Neural progenitor cell (in vitro differentiated cells): ENCODE measurements at regions not wholly inside any gene's neighbourhood (a gene's known extent, or its start where the extent isn't known, plus 50 kb on each side); places are given as distances from the start of the nearest gene placed in this dataset.

Experiments used
- EZH2phosphoT487 ChIP-seq: fragments of 200-600 bp; sonication (generic); IDR thresholded peaks from 2 replicates; pipeline ENCODE4 v1.6.1; 2017; ENCODE audit warnings: antibody characterized with exemption
- TF ChIP-seq, protein P1 (sequence below): fragments of 200-600 bp; sonication (generic); IDR thresholded peaks from 2 replicates; pipeline ENCODE4 v1.5.1; 2017; ENCODE audit warnings: antibody characterized with exemption, mild to moderate bottlenecking

- TF ChIP-seq, protein P1, sequence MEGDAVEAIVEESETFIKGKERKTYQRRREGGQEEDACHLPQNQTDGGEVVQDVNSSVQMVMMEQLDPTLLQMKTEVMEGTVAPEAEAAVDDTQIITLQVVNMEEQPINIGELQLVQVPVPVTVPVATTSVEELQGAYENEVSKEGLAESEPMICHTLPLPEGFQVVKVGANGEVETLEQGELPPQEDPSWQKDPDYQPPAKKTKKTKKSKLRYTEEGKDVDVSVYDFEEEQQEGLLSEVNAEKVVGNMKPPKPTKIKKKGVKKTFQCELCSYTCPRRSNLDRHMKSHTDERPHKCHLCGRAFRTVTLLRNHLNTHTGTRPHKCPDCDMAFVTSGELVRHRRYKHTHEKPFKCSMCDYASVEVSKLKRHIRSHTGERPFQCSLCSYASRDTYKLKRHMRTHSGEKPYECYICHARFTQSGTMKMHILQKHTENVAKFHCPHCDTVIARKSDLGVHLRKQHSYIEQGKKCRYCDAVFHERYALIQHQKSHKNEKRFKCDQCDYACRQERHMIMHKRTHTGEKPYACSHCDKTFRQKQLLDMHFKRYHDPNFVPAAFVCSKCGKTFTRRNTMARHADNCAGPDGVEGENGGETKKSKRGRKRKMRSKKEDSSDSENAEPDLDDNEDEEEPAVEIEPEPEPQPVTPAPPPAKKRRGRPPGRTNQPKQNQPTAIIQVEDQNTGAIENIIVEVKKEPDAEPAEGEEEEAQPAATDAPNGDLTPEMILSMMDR, result no peak
- TF ChIP-seq EZH2phosphoT487, result no peak
These were observed 89.3 kb upstream of the SLC38A4 start for GRCh38 chr12:46915082-46915481.
